OCI-LY7 (cell line): ENCODE measurements at regions not wholly inside any gene's neighbourhood (a gene's known extent, or its start where the extent isn't known, plus 50 kb on each side); places are given as distances from the start of the nearest gene placed in this dataset.

Experiments
- BruUV-seq: library from RNA; stranded (reverse); fragments of 400-500 nt; replicated peaks from 2 replicates; lab custom pipeline; 2021; lab: Mats Ljungman, UMichigan
- CTCF ChIA-PET: fragments of 300-600 bp; sonication (Branson Sonifier 250); formaldehyde crosslinking; loops from one replicate; lab custom pipeline; 2022; ENCODE audit warnings: antibody characterized with exemption; ENCODE audit not compliant: unreplicated experiment; lab: Charles Lee
- POLR2A ChIA-PET: fragments of 300-600 bp; sonication (Branson Sonifier 250); formaldehyde crosslinking; loops from one replicate; lab custom pipeline; 2022; ENCODE audit warnings: antibody characterized with exemption; lab: Charles Lee
- DNase-seq: peaks from one replicate; pipeline ENCODE4 v3.0.0-alpha.2; 2015; ENCODE audit warnings: low spot score
- H2AFZ ChIP-seq: fragments of 200-600 bp; sonication (generic), shearing (Covaris generic); 2 replicates; pipeline ENCODE4 v1.6.1; 2014; ENCODE audit warnings: mild to moderate bottlenecking, antibody characterized with exemption, low read length, moderate library complexity
- H3K27ac ChIP-seq: fragments of 200-600 bp; sonication (generic); 2 replicates; pipeline ENCODE4 v1.5.1; 2014; ENCODE audit warnings: mixed run types, low read depth, mild to moderate bottlenecking, moderate library complexity, low read length, inconsistent platforms; ENCODE audit not compliant: poor library complexity, severe bottlenecking
- H3K36me3 ChIP-seq: fragments of 200-600 bp; sonication (generic); 2 replicates; pipeline ENCODE4 v1.6.1; 2014; ENCODE audit warnings: mild to moderate bottlenecking, antibody characterized with exemption, low read length, moderate library complexity, mixed read lengths; ENCODE audit not compliant: insufficient read depth
- H3K4me1 ChIP-seq: fragments of 200-600 bp; sonication (generic); 2 replicates; pipeline ENCODE4 v1.5.1; 2014; ENCODE audit warnings: mild to moderate bottlenecking, low read length; ENCODE audit not compliant: insufficient read depth, poor library complexity, severe bottlenecking
- H3K4me2 ChIP-seq: fragments of 200-600 bp; sonication (generic); 2 replicates; pipeline ENCODE4 v1.6.1; 2014; ENCODE audit warnings: mild to moderate bottlenecking, low read length
- H3K4me3 ChIP-seq: fragments of 200-600 bp; sonication (generic); 2 replicates; pipeline ENCODE4 v1.5.1; 2014; ENCODE audit warnings: mild to moderate bottlenecking, low read depth, low read length; ENCODE audit not compliant: poor library complexity, severe bottlenecking
- H3K79me2 ChIP-seq: fragments of 200-600 bp; sonication (generic); 2 replicates; pipeline ENCODE4 v1.6.1; 2016; ENCODE audit warnings: low read depth, mild to moderate bottlenecking, low read length, moderate library complexity, mixed read lengths; ENCODE audit not compliant: insufficient read depth
- H3K9me2 ChIP-seq: fragments of 200-600 bp; sonication (generic); 2 replicates; pipeline ENCODE4 v1.6.1; 2016; ENCODE audit warnings: mild to moderate bottlenecking, low read length, mixed read lengths; ENCODE audit not compliant: insufficient read depth
- H3K9me3 ChIP-seq: fragments of 200-600 bp; sonication (generic); 2 replicates; pipeline ENCODE4 v1.6.1; 2014; ENCODE audit warnings: mild to moderate bottlenecking, mixed run types, low read length, mixed read lengths
- H4K20me1 ChIP-seq: fragments of 200-600 bp; sonication (generic); 2 replicates; pipeline ENCODE4 v1.6.1; 2014; ENCODE audit warnings: mild to moderate bottlenecking, antibody characterized with exemption, low read length, moderate library complexity, mixed read lengths; ENCODE audit not compliant: insufficient read depth
- CTCF ChIP-seq: fragments of 200-600 bp; sonication (generic); conservative IDR thresholded peaks from 2 replicates; pipeline ENCODE4 v1.5.1; 2014; ENCODE audit warnings: mild to moderate bottlenecking, antibody characterized with exemption, low read length, moderate library complexity, mixed read lengths
- EZH2phosphoT487 ChIP-seq: fragments of 200-600 bp; sonication (generic); IDR thresholded peaks from 2 replicates; pipeline ENCODE4 v1.6.1; 2018; ENCODE audit warnings: low read depth, borderline replicate concordance, mild to moderate bottlenecking, mixed run types, antibody characterized with exemption, low read length, moderate library complexity, mixed read lengths
- intact Hi-C: fragments of 100-400 bp; cut with micrococcal nuclease; formaldehyde crosslinking; loops from one replicate; pipeline ENCODE4 v1.10.0; 2022; ENCODE audit not compliant: unreplicated experiment

- Histone ChIP-seq H3K27ac (no peak overlapping the region), H3K79me2 (no peaks in the 10 kb centered on the region), H3K4me1 (no peaks in the 10 kb centered on the region), H3K9me2 (no peaks in the 10 kb centered on the region), H3K4me2 (no peak overlapping the region), H3K4me3 (no peak overlapping the region), H4K20me1 (no peaks in the 10 kb centered on the region), H3K9me3 (no peaks in the 10 kb centered on the region), H3K36me3 (no peaks in the 10 kb centered on the region), H2AFZ (no peak overlapping the region)
- DNase-seq = no peak
- BruUV-seq = no TSS peak
- POLR2A ChIA-PET = no interaction called here
- CTCF ChIA-PET = no interaction called here
- intact Hi-C loops = no loop called here
- TF ChIP-seq EZH2phosphoT487 (no peak), CTCF (no peak)
Measured at GRCh38 chr2:48238381-48238780, 76.1 kb upstream of the FOXN2 start.

DNA sequence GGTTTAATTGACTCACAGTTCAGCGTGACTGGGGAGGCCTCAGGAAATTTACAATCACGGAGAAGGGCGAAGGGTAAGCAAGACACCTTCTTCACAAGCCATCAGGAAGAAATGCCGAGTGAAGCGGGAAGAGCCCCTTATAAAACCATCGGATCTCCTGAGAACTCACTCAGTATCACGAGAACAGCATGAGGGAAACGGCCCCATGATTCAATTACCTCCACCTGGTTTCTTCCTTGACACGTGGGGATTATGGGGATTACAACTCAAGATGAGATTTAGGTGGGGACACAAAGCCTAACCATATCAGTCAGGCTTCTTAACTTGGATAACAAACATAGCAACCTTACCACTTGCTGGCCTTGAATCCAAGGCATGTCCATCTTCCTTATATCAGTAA lies 73.6 kb upstream of the FOXN2 start:
- POLR2A ChIA-PET = no interaction called here
- no TSS peak for BruUV-seq
- intact Hi-C loops = loop anchor here (5.0 kb wide), 1 partner anchor 46 kb away; no protein-coding TSS in a partner anchor

GRCh38 chr2:48247206-48247605 lies 67.3 kb upstream of the FOXN2 start:
- BruUV-seq = no TSS peak
- no peak for TF ChIP-seq CTCF
- no peak for TF ChIP-seq EZH2phosphoT487
- H4K20me1 ChIP-seq = no peaks in the 10 kb centered on the region
- POLR2A ChIA-PET = interaction anchor here (0.6 kb wide), 1 partner anchor 292 kb away, joined by 3 read pairs; no protein-coding TSS in a partner anchor
- H3K27ac ChIP-seq = no peak overlapping the region
- no peak overlapping the region for H3K4me3 ChIP-seq
- H3K4me1 ChIP-seq = no peaks in the 10 kb centered on the region
- H3K79me2 ChIP-seq = no peaks in the 10 kb centered on the region
- no peak for DNase-seq
- intact Hi-C loops = no loop called here
- no peaks in the 10 kb centered on the region for H3K9me3 ChIP-seq
- no peaks in the 10 kb centered on the region for H3K9me2 ChIP-seq
- H2AFZ ChIP-seq = no peak overlapping the region
- no peak overlapping the region for H3K4me2 ChIP-seq
- CTCF ChIA-PET = no interaction called here
- no peaks in the 10 kb centered on the region for H3K36me3 ChIP-seq

More for the DNA sequence above, 73.6 kb upstream of the FOXN2 start:
- Histone ChIP-seq H3K9me2 (no peaks in the 10 kb centered on the region), H3K4me1 (no peaks in the 10 kb centered on the region), H3K36me3 (no peaks in the 10 kb centered on the region), H3K9me3 (no peaks in the 10 kb centered on the region), H3K79me2 (no peaks in the 10 kb centered on the region), H2AFZ (no peak overlapping the region), H4K20me1 (no peaks in the 10 kb centered on the region), H3K4me3 (no peak overlapping the region), H3K4me2 (no peak overlapping the region), H3K27ac (no peak overlapping the region)
- CTCF ChIA-PET = no interaction called here
- TF ChIP-seq CTCF = no peak
- TF ChIP-seq EZH2phosphoT487 = no peak
- no peak for DNase-seq
